ENCODE measurements at regions not wholly inside any gene's neighbourhood (a gene's known extent, or its start where the extent isn't known, plus 50 kb on each side); places are given as distances from the start of the nearest gene placed in this dataset.
"Not testable (repeated sequence)": the region's sequence is repeated elsewhere in the genome, so short reads cannot be mapped to it uniquely, and the experiment has no call there.

GRCh38 chr15:96150254-96150653 is 180.2 kb upstream of the NR2F2 start:
- POLR2A ChIA-PET = no interaction called here
- Mint-ChIP-seq H3K36me3 (ENCODE audit: insufficient read depth, unreplicated experiment) (no peaks in the 10 kb centered on the region), H3K4me3 (ENCODE audit: unreplicated experiment) (no peak overlapping the region), H3K27me3 (ENCODE audit: insufficient read depth, unreplicated experiment) (no peaks in the 10 kb centered on the region), H3K9me3 (ENCODE audit: unreplicated experiment) (no peaks in the 10 kb centered on the region), H3K4me1 (ENCODE audit: insufficient read depth, unreplicated experiment) (no peaks in the 10 kb centered on the region), H3K27ac (ENCODE audit: low read depth, unreplicated experiment) (no peak overlapping the region)
- intact Hi-C loops (cut with micrococcal nuclease) = no loop called here
- CTCF ChIA-PET = no interaction called here
- no TSS peak for BruUV-seq (replicated peaks)
- TF ChIP-seq CTCF (IDR thresholded peaks at IDR 0.05; ENCODE audit: unreplicated experiment) = no peak
- no peak for DNase-seq (ENCODE audit: unreplicated experiment)

- DNase-seq (ENCODE audit: unreplicated experiment) = peak; percentile 75
- H3K4me1 Mint-ChIP-seq (ENCODE audit: insufficient read depth, unreplicated experiment); H3K9me3 Mint-ChIP-seq (ENCODE audit: unreplicated experiment); H3K36me3 Mint-ChIP-seq (ENCODE audit: insufficient read depth, unreplicated experiment); H3K27ac Mint-ChIP-seq (ENCODE audit: low read depth, unreplicated experiment); H3K4me3 Mint-ChIP-seq (ENCODE audit: unreplicated experiment); H3K27me3 Mint-ChIP-seq (ENCODE audit: insufficient read depth, unreplicated experiment); intact Hi-C loops (cut with micrococcal nuclease); BruUV-seq (replicated peaks): not testable (repeated sequence)
- POLR2A ChIA-PET = interaction anchor here (0.6 to 0.7 kb wide), 2 partner anchors 59 to 756 kb away, joined by 3 read pairs; no protein-coding TSS in a partner anchor
- CTCF ChIA-PET = interaction anchor here (0.7 kb wide), 1 partner anchor 221 kb away, joined by 3 read pairs; no protein-coding TSS in a partner anchor
Observed at GRCh38 chr15:96151749-96152148, 178.8 kb upstream of the NR2F2 start.

GRCh38 chr15:96153929-96154328 is 176.6 kb upstream of the NR2F2 start:
- Mint-ChIP-seq H3K36me3 (ENCODE audit: insufficient read depth, unreplicated experiment) (no peaks in the 10 kb centered on the region), H3K4me1 (ENCODE audit: insufficient read depth, unreplicated experiment) (no peaks in the 10 kb centered on the region), H3K4me3 (ENCODE audit: unreplicated experiment) (no peak overlapping the region), H3K27ac (ENCODE audit: low read depth, unreplicated experiment) (no peak overlapping the region), H3K27me3 (ENCODE audit: insufficient read depth, unreplicated experiment) (no peaks in the 10 kb centered on the region), H3K9me3 (ENCODE audit: unreplicated experiment) (no peaks in the 10 kb centered on the region)
- TF ChIP-seq CTCF (IDR thresholded peaks at IDR 0.05; ENCODE audit: unreplicated experiment) = no peak
- intact Hi-C loops (cut with micrococcal nuclease) = no loop called here
- ChIA-PET POLR2A (no interaction called here), CTCF (interaction anchor here (0.6 kb wide), 1 partner anchor 15 kb away, joined by 3 read pairs; no protein-coding TSS in a partner anchor)
- DNase-seq (ENCODE audit: unreplicated experiment) = no peak
- BruUV-seq (replicated peaks) = no TSS peak

- Mint-ChIP-seq H3K9me3 (ENCODE audit: unreplicated experiment) (no peaks in the 10 kb centered on the region), H3K36me3 (ENCODE audit: insufficient read depth, unreplicated experiment) (no peaks in the 10 kb centered on the region), H3K27me3 (ENCODE audit: insufficient read depth, unreplicated experiment) (no peaks in the 10 kb centered on the region), H3K27ac (ENCODE audit: low read depth, unreplicated experiment) (no peak overlapping the region), H3K4me3 (ENCODE audit: unreplicated experiment) (no peak overlapping the region), H3K4me1 (ENCODE audit: insufficient read depth, unreplicated experiment) (no peaks in the 10 kb centered on the region)
- CTCF ChIA-PET = interaction anchor here (1.5 kb wide), 1 partner anchor 900 kb away, joined by 4 read pairs; no protein-coding TSS in a partner anchor
- POLR2A ChIA-PET = no interaction called here
- intact Hi-C loops (cut with micrococcal nuclease) = no loop called here
- no peak for DNase-seq (ENCODE audit: unreplicated experiment)
- no peak for TF ChIP-seq CTCF (IDR thresholded peaks at IDR 0.05; ENCODE audit: unreplicated experiment)
- BruUV-seq (replicated peaks) = no TSS peak
Observed at GRCh38 chr15:96158938-96159337, 171.6 kb upstream of the NR2F2 start.

GRCh38 chr15:96160269-96160668 is 170.2 kb upstream of the NR2F2 start:
- intact Hi-C loops (cut with micrococcal nuclease) = no loop called here
- Mint-ChIP-seq H3K9me3 (ENCODE audit: unreplicated experiment) (no peaks in the 10 kb centered on the region), H3K4me1 (ENCODE audit: insufficient read depth, unreplicated experiment) (no peaks in the 10 kb centered on the region), H3K27me3 (ENCODE audit: insufficient read depth, unreplicated experiment) (no peaks in the 10 kb centered on the region), H3K4me3 (ENCODE audit: unreplicated experiment) (no peak overlapping the region), H3K36me3 (ENCODE audit: insufficient read depth, unreplicated experiment) (no peaks in the 10 kb centered on the region), H3K27ac (ENCODE audit: low read depth, unreplicated experiment) (no peak overlapping the region)
- BruUV-seq (replicated peaks) = no TSS peak
- no peak for DNase-seq (ENCODE audit: unreplicated experiment)
- CTCF ChIA-PET = interaction anchor here (0.6 kb wide), 1 partner anchor 122 kb away, joined by 3 read pairs; no protein-coding TSS in a partner anchor
- TF ChIP-seq CTCF (IDR thresholded peaks at IDR 0.05; ENCODE audit: unreplicated experiment) = no peak
- POLR2A ChIA-PET = no interaction called here

Measured in MCF 10A (cell line).